ENCODE measurements at regions not wholly inside any gene's neighbourhood (a gene's known extent, or its start where the extent isn't known, plus 50 kb on each side); places are given as distances from the start of the nearest gene placed in this dataset.

GRCh38 chrX:78213331-78213730 lies 73.9 kb upstream of the TAF9B start:
- no peak for DNase-seq

- DNase-seq = peak; percentile 27
Observed at GRCh38 chrX:78199851-78200250, 60.4 kb upstream of the TAF9B start.

Measured in activated CD4-positive, alpha-beta T cell treated with anti-CD3 and anti-CD28 coated beads, Interleukin-2, Interleukin-6, amounts not matched to agents 100 ng/mL and 50 ng/mL, durations not matched to agents 16 hours and 8 hours (primary cell).